ENCODE measurements at regions not wholly inside any gene's neighbourhood (a gene's known extent, or its start where the extent isn't known, plus 50 kb on each side); places are given as distances from the start of the nearest gene placed in this dataset.
"Not testable (repeated sequence)": the region's sequence is repeated elsewhere in the genome, so short reads cannot be mapped to it uniquely, and the experiment has no call there.

GRCh38 chr11:57047610-57048009 is 58.9 kb downstream of the OR5AK2 start:
- H3K27ac ChIP-seq (ENCODE audit: low read depth in 1 of 2, low read length in 1 of 2), result no peak overlapping the region
- no peaks in the 10 kb centered on the region for H3K4me1 ChIP-seq (ENCODE audit: control insufficient read depth in 2 of 2, insufficient read depth in 2 of 2, low read length in 2 of 2)
- H3K9me3 ChIP-seq (ENCODE audit: control insufficient read depth in 2 of 2, insufficient read depth in 1 of 2, low read length in 1 of 2), result peaks cover 0 to 1% of the 10 kb centered on the region in 2 donors

GRCh38 chr11:57049749-57050148 is 61.0 kb downstream of the OR5AK2 start:
- Histone ChIP-seq H3K27ac (ENCODE audit: low read depth in 1 of 2, low read length in 1 of 2) (no peak overlapping the region), H3K4me1 (ENCODE audit: control insufficient read depth in 2 of 2, insufficient read depth in 2 of 2, low read length in 2 of 2) (no peaks in the 10 kb centered on the region), H3K4me3 (ENCODE audit: low read length in 2 of 2) (no peak overlapping the region), H3K36me3 (ENCODE audit: control insufficient read depth in 2 of 2, insufficient read depth in 2 of 2, low read length in 1 of 2) (no peaks in the 10 kb centered on the region), H3K27me3 (ENCODE audit: control insufficient read depth in 2 of 2, insufficient read depth in 1 of 2, low read length in 1 of 2) (no peaks in the 10 kb centered on the region), H3K9me3 (ENCODE audit: control insufficient read depth in 2 of 2, insufficient read depth in 1 of 2, low read length in 1 of 2) (no peaks in the 10 kb centered on the region)
- DNase-seq (ENCODE audit: low read depth in 6 of 9, low spot score in 9 of 9), result no peak
- WGBS, result 87% methylated on average over 4 of the region's 4 CpGs

More at GRCh38 chr11:57047610-57048009, 58.9 kb downstream of the OR5AK2 start:
- H3K36me3 ChIP-seq (ENCODE audit: control insufficient read depth in 2 of 2, insufficient read depth in 2 of 2, low read length in 1 of 2), result no peaks in the 10 kb centered on the region
- no peak overlapping the region for H3K4me3 ChIP-seq (ENCODE audit: low read length in 2 of 2)
- H3K27me3 ChIP-seq (ENCODE audit: control insufficient read depth in 2 of 2, insufficient read depth in 1 of 2, low read length in 1 of 2), result no peaks in the 10 kb centered on the region
- no peak for DNase-seq (ENCODE audit: low read depth in 6 of 9, low spot score in 9 of 9)

GRCh38 chr11:57054817-57055216 is 66.1 kb downstream of the OR5AK2 start:
- H3K4me1 ChIP-seq (ENCODE audit: control insufficient read depth in 2 of 2, insufficient read depth in 2 of 2, low read length in 2 of 2), result no peaks in the 10 kb centered on the region
- H3K27me3 ChIP-seq (ENCODE audit: control insufficient read depth in 2 of 2, insufficient read depth in 1 of 2, low read length in 1 of 2), result no peaks in the 10 kb centered on the region
- no peak overlapping the region for H3K4me3 ChIP-seq (ENCODE audit: low read length in 2 of 2)
- H3K9me3 ChIP-seq (ENCODE audit: control insufficient read depth in 2 of 2, insufficient read depth in 1 of 2, low read length in 1 of 2), result no peaks in the 10 kb centered on the region
- no peak for DNase-seq (ENCODE audit: low read depth in 6 of 9, low spot score in 9 of 9)
- H3K36me3 ChIP-seq (ENCODE audit: control insufficient read depth in 2 of 2, insufficient read depth in 2 of 2, low read length in 1 of 2), result no peaks in the 10 kb centered on the region
- no peak overlapping the region for H3K27ac ChIP-seq (ENCODE audit: low read depth in 1 of 2, low read length in 1 of 2)

GRCh38 chr11:57055744-57056143 is 67.0 kb downstream of the OR5AK2 start:
- no peaks in the 10 kb centered on the region for H3K36me3 ChIP-seq (ENCODE audit: control insufficient read depth in 2 of 2, insufficient read depth in 2 of 2, low read length in 1 of 2)
- H3K27me3 ChIP-seq (ENCODE audit: control insufficient read depth in 2 of 2, insufficient read depth in 1 of 2, low read length in 1 of 2), result no peaks in the 10 kb centered on the region
- no peak overlapping the region for H3K27ac ChIP-seq (ENCODE audit: low read depth in 1 of 2, low read length in 1 of 2)
- H3K9me3 ChIP-seq (ENCODE audit: control insufficient read depth in 2 of 2, insufficient read depth in 1 of 2, low read length in 1 of 2), result no peaks in the 10 kb centered on the region
- DNase-seq (ENCODE audit: low read depth in 6 of 9, low spot score in 9 of 9), result no peak
- H3K4me1 ChIP-seq (ENCODE audit: control insufficient read depth in 2 of 2, insufficient read depth in 2 of 2, low read length in 2 of 2), result no peaks in the 10 kb centered on the region
- 98% methylated on average over 2 of the region's 2 CpGs for WGBS
- H3K4me3 ChIP-seq (ENCODE audit: low read length in 2 of 2), result no peak overlapping the region

GRCh38 chr11:57056735-57057134 is 68.0 kb downstream of the OR5AK2 start:
- no peaks in the 10 kb centered on the region for H3K36me3 ChIP-seq (ENCODE audit: control insufficient read depth in 2 of 2, insufficient read depth in 2 of 2, low read length in 1 of 2)
- no peak overlapping the region for H3K4me3 ChIP-seq (ENCODE audit: low read length in 2 of 2)
- no peaks in the 10 kb centered on the region for H3K9me3 ChIP-seq (ENCODE audit: control insufficient read depth in 2 of 2, insufficient read depth in 1 of 2, low read length in 1 of 2)
- no peak for DNase-seq (ENCODE audit: low read depth in 6 of 9, low spot score in 9 of 9)
- H3K4me1 ChIP-seq (ENCODE audit: control insufficient read depth in 2 of 2, insufficient read depth in 2 of 2, low read length in 2 of 2), result no peaks in the 10 kb centered on the region
- no peaks in the 10 kb centered on the region for H3K27me3 ChIP-seq (ENCODE audit: control insufficient read depth in 2 of 2, insufficient read depth in 1 of 2, low read length in 1 of 2)
- WGBS, result 87% methylated on average over 3 of the region's 3 CpGs
- H3K27ac ChIP-seq (ENCODE audit: low read depth in 1 of 2, low read length in 1 of 2), result no peak overlapping the region

GRCh38 chr11:57057561-57057960 is 68.8 kb downstream of the OR5AK2 start:
- no peaks in the 10 kb centered on the region for H3K4me1 ChIP-seq (ENCODE audit: control insufficient read depth in 2 of 2, insufficient read depth in 2 of 2, low read length in 2 of 2)
- no peak overlapping the region for H3K4me3 ChIP-seq (ENCODE audit: low read length in 2 of 2)
- no peaks in the 10 kb centered on the region for H3K36me3 ChIP-seq (ENCODE audit: control insufficient read depth in 2 of 2, insufficient read depth in 2 of 2, low read length in 1 of 2)
- H3K9me3 ChIP-seq (ENCODE audit: control insufficient read depth in 2 of 2, insufficient read depth in 1 of 2, low read length in 1 of 2), result no peaks in the 10 kb centered on the region
- H3K27ac ChIP-seq (ENCODE audit: low read depth in 1 of 2, low read length in 1 of 2), result no peak overlapping the region
- no peaks in the 10 kb centered on the region for H3K27me3 ChIP-seq (ENCODE audit: control insufficient read depth in 2 of 2, insufficient read depth in 1 of 2, low read length in 1 of 2)
- DNase-seq (ENCODE audit: low read depth in 6 of 9, low spot score in 9 of 9), result no peak

GRCh38 chr11:57062957-57063356 is 74.2 kb downstream of the OR5AK2 start:
- not testable (repeated sequence) for H3K9me3 ChIP-seq (ENCODE audit: control insufficient read depth in 2 of 2, insufficient read depth in 1 of 2, low read length in 1 of 2); H3K36me3 ChIP-seq (ENCODE audit: control insufficient read depth in 2 of 2, insufficient read depth in 2 of 2, low read length in 1 of 2); H3K27me3 ChIP-seq (ENCODE audit: control insufficient read depth in 2 of 2, insufficient read depth in 1 of 2, low read length in 1 of 2); H3K4me1 ChIP-seq (ENCODE audit: control insufficient read depth in 2 of 2, insufficient read depth in 2 of 2, low read length in 2 of 2); H3K27ac ChIP-seq (ENCODE audit: low read depth in 1 of 2, low read length in 1 of 2); DNase-seq (ENCODE audit: low read depth in 6 of 9, low spot score in 9 of 9); H3K4me3 ChIP-seq (ENCODE audit: low read length in 2 of 2)
- 89% methylated on average over 7 of the region's 7 CpGs for WGBS

- Histone ChIP-seq H3K9me3 (ENCODE audit: control insufficient read depth in 2 of 2, insufficient read depth in 1 of 2, low read length in 1 of 2) (no peaks in the 10 kb centered on the region), H3K36me3 (ENCODE audit: control insufficient read depth in 2 of 2, insufficient read depth in 2 of 2, low read length in 1 of 2) (no peaks in the 10 kb centered on the region), H3K4me3 (ENCODE audit: low read length in 2 of 2) (no peak overlapping the region), H3K4me1 (ENCODE audit: control insufficient read depth in 2 of 2, insufficient read depth in 2 of 2, low read length in 2 of 2) (no peaks in the 10 kb centered on the region), H3K27me3 (ENCODE audit: control insufficient read depth in 2 of 2, insufficient read depth in 1 of 2, low read length in 1 of 2) (no peaks in the 10 kb centered on the region), H3K27ac (ENCODE audit: low read depth in 1 of 2, low read length in 1 of 2) (no peak overlapping the region)
- no peak for DNase-seq (ENCODE audit: low read depth in 6 of 9, low spot score in 9 of 9)
- 83% methylated on average over 1 of the region's 1 CpG for WGBS
These were observed 81.2 kb downstream of the OR5AK2 start for GRCh38 chr11:57069942-57070341.

GRCh38 chr11:57071829-57072228 is 83.1 kb downstream of the OR5AK2 start:
- H3K27me3 ChIP-seq (ENCODE audit: control insufficient read depth in 2 of 2, insufficient read depth in 1 of 2, low read length in 1 of 2), result no peaks in the 10 kb centered on the region
- H3K9me3 ChIP-seq (ENCODE audit: control insufficient read depth in 2 of 2, insufficient read depth in 1 of 2, low read length in 1 of 2), result no peaks in the 10 kb centered on the region
- H3K4me3 ChIP-seq (ENCODE audit: low read length in 2 of 2), result no peak overlapping the region
- H3K36me3 ChIP-seq (ENCODE audit: control insufficient read depth in 2 of 2, insufficient read depth in 2 of 2, low read length in 1 of 2), result no peaks in the 10 kb centered on the region
- DNase-seq (ENCODE audit: low read depth in 6 of 9, low spot score in 9 of 9), result peak in 1 of 9 donors; percentile 6
- peak overlapping the region in 1 of 2 donors; percentile 15 for H3K27ac ChIP-seq (ENCODE audit: low read depth in 1 of 2, low read length in 1 of 2)
- no peaks in the 10 kb centered on the region for H3K4me1 ChIP-seq (ENCODE audit: control insufficient read depth in 2 of 2, insufficient read depth in 2 of 2, low read length in 2 of 2)

- Histone ChIP-seq H3K27me3 (ENCODE audit: control insufficient read depth in 2 of 2, insufficient read depth in 1 of 2, low read length in 1 of 2) (no peaks in the 10 kb centered on the region), H3K9me3 (ENCODE audit: control insufficient read depth in 2 of 2, insufficient read depth in 1 of 2, low read length in 1 of 2) (no peaks in the 10 kb centered on the region), H3K4me3 (ENCODE audit: low read length in 2 of 2) (no peak overlapping the region), H3K4me1 (ENCODE audit: control insufficient read depth in 2 of 2, insufficient read depth in 2 of 2, low read length in 2 of 2) (no peaks in the 10 kb centered on the region), H3K27ac (ENCODE audit: low read depth in 1 of 2, low read length in 1 of 2) (no peak overlapping the region), H3K36me3 (ENCODE audit: control insufficient read depth in 2 of 2, insufficient read depth in 2 of 2, low read length in 1 of 2) (no peaks in the 10 kb centered on the region)
- no peak for DNase-seq (ENCODE audit: low read depth in 6 of 9, low spot score in 9 of 9)
These were observed 83.9 kb downstream of the OR5AK2 start for GRCh38 chr11:57072640-57073039.

Measured in thymus (tissue), 11 donors.